ENCODE measurements at regions not wholly inside any gene's neighbourhood (a gene's known extent, or its start where the extent isn't known, plus 50 kb on each side); places are given as distances from the start of the nearest gene placed in this dataset.

DNA sequence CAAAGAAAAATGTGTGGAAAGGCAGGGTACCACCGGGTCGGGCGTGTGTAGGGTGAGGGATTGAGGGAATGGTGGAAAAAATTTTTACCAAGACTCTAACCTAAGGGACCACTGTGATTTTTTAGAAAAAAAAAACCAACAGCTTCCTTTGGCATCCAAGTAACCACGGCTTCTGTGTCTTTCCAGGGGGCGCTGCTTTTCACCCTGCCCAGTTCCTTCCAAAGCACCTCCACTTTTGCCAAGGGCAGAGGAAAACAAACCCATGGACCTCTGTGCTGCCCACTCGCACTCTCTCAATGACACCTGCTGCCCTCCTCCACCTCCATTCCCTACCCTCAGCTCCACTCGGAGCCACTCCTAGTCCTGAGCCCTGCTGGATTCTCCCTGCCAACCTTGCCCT, 381.0 kb downstream of the ENC1 start:
- DNase-seq (ENCODE audit: low read depth, low spot score), result no peak

DNA sequence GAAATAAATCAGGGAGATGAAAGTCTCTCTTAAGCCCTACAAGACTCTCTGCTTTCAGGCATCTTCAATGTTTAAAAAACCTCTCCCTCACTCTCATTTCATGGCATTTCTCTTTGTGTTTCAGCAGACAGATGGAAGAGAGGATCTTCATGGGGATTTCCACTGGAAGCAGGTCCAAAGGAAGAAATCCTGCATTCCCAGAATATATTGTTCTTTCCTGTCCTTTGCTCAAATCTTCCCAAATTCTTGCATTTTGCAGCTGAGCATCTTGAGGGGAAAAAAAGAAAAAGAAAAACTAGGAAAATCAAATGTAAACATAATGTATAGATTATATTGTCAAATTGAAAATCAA, 382.2 kb downstream of the ENC1 start:
- DNase-seq (ENCODE audit: low read depth, low spot score), result no peak

- no peak for DNase-seq (ENCODE audit: low read depth, low spot score)
Measured at GRCh38 chr5:74257645-74258313, 382.7 kb downstream of the ENC1 start.

DNA sequence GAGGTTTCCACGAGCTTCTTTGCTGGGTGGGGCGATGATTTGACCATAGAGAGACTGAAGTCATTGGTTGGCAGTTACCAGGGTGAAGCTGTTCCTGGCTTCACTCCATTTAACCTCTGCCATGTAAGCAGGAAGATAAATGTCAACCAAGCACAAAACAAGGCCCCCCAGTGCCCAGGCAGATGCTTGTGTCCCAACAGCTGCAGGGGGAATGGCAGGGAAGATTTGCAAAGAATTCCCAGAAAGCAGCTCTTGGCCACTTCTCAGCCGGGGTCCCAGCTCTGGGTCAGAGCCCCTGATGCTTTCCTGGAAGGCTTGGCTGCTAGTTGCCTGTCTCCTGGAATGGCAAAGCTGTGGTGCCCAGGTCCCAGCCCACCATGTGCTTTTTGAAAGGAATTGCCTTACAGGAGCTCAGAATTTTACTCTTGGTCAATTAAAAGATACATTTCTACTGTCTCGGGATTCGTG, 383.4 kb downstream of the ENC1 start:
- DNase-seq (ENCODE audit: low read depth, low spot score), result no peak

GRCh38 chr5:74255692-74256392, 384.7 kb downstream of the ENC1 start:
- no peak for DNase-seq (ENCODE audit: low read depth, low spot score)

DNA sequence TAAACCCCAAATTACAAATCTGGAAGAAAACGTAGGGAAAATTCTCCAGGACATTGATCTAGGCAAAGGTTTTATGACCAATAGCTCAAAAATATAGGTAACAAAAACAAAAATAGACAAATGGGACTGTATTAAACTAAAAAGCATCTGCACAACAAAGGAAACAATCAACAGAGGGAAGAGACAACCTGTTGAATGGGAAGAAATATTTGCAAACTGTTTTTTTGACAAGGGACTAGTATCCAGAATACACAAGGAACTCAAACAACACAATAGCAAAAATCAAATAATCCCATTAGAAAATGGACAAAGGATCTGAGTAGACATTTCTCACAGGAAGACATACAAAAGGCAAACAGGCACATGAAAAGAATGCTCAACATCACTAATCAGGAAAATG, 386.3 kb downstream of the ENC1 start:
- DNase-seq (ENCODE audit: low read depth, low spot score), result no peak

DNA sequence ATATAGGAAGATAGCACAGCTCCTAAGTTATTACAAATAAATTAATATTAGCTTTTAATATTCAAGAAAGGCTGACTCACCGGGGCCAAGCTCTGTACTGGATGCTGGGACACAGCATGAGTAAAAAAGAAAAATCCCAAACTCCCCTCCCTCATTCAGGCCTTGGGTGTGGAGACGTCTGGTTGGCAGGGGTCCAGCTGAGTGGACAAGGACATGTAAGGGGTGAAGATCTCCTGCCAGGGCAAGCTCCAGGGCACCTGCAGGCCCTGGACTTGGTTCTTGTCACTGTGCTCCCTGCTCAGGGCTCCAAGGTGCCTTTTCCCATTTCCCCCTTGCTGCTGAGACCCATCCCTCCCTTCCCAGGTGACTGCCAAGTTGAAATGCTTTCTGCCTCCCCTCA, 388.5 kb downstream of the ENC1 start:
- DNase-seq (ENCODE audit: low read depth, low spot score), result no peak

DNA sequence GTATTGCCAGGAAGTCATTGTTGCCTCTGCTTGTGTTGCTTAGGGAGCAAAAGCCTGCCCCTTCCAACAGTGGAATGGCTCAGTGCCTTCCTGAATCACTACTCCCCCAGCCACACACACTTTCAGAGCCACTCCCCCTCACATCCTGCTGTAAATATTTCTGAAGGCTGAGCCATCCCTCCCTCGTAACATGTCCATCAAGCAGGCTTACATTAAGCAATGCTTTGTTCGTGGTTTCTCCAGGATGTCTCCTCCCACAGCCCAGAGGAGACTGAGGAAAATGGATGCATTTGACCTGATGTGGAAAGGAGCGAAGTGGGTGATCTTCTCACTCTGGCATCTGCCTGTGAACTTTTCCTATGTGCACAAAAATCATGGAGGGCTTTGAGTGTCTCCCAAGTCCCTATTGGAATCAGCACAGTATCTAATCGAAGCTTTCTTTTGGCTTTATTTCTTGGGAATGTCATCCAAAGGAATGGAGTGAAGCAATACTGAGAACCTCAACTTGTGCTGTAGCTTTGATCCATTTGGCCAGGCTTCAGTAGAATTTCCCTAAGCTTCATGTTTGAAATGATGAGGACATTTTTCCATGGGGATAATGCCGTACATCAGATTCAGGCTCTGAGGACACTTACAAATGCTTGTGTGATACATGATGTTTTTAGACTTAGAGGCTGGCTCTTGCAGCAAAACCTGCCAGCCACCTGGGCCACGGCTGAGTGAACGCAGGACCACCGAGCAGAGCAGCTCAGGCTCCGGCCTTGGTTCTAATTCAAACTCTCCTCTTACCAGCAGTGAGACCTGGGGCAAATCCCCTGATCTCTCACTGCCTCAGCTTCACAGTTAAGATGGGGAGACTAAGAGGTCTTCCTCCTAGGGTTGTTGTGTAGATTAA, 389.1 kb downstream of the ENC1 start:
- no peak for DNase-seq (ENCODE audit: low read depth, low spot score)

GRCh38 chr5:74250304-74251102, 390.0 kb downstream of the ENC1 start:
- DNase-seq (ENCODE audit: low read depth, low spot score), result no peak

- no peak for DNase-seq (ENCODE audit: low read depth, low spot score)
Measured at GRCh38 chr5:74248576-74248975, 392.0 kb downstream of the ENC1 start.

DNA sequence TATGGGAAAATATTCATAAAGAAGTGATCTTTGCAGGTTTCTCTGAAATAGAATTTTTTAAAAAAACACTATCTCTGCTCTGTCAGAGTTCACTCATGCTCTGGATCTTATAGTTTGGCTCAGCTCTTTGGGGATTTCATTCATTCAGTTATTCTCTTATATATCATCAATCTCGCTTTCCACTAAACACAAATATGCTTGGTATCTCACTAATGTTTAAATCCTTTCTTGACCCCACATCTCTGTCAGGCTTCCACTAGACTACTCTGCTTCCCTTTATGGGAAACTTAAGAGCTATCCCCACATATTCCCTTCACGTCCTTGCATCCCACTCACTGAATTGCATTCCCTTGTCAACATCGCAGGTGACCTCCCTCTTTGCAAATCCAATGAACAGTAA, 396.1 kb downstream of the ENC1 start:
- no peak for DNase-seq (ENCODE audit: low read depth, low spot score)

DNA sequence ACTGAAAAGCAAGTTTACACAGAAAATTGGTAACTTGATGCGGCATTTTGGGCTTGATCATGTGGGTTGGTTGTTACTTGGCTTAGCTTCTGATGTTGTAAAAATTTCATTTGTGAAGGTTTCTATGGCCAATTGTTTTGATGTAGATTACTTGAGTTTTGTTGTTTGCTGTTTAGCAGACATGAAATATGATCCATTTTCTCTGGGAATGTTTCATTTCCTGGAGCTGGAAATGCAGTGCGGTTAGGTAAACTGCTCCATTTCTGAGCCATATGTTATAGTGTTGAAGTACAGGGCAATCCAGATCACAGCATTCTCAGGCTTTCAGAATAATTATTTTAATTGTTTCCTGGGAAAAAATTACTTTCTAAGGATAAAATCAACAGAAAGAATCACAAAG, 396.9 kb downstream of the ENC1 start:
- DNase-seq (ENCODE audit: low read depth, low spot score), result no peak

GRCh38 chr5:74242516-74242915, 398.0 kb downstream of the ENC1 start:
- DNase-seq (ENCODE audit: low read depth, low spot score), result no peak

DNA sequence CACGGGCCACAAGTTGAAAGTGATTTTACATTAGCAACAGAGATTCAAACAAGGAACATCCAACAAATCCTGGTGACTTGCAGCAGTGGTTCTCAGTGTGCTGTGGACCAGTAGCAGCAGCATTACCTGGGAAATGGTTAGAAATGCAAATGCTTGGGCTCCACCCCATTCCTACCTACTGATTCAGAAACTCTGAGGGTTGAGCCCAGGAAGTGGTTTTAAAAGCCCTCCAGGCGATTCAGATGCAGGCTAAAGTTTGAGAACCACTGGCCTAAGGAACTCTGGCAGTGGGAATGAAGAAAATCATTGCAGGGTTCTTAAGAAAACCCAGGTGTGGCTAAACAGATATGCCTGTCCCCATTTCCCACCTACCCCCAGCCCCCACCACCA, 398.8 kb downstream of the ENC1 start:
- no peak for DNase-seq (ENCODE audit: low read depth, low spot score)

DNA sequence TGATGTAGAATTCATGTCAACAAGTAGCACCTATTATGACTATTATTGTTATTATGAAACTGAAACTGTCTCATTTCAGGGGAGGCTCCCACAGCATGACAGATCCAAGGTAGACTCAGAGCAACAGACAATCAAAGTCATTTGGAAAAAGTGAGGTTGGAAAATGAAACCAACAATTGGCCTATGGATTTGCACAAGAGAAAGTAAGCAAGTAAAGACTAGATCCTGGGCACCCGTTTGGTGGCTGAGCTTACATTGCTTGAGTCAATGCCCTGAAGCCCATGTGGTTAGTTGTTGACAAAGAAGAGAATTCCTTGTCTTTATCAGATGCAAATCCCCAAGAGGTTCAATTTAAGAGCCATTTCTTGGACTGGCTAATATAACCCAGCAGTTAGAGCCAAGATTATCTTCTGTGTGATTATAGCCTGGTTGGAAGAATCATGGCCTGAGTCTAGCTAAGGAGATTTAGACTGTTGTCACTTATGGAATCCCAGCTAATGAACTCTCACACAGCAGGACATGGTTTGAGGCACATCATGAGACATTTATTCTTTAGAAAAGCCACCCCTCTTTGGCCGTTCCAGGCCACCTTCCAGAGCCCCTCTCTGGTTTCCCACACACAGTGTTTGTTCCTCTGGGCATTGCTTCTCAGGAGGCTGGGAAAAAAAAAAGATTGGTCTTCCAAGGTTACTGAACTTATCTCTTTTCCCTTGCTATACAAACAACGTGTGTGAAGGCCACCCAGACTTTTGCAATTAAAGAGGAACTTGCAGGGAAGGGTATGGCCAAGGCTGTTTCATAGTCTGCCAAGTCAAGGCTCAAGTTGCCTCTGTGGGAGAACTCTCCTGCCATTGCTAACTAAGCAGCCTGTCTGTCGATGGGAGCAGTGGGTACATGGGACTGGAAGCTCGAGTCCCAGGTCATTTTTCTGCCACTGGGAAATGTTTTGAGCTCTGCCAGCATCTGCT, 399.5 kb downstream of the ENC1 start:
- DNase-seq (ENCODE audit: low read depth, low spot score), result no peak

DNA sequence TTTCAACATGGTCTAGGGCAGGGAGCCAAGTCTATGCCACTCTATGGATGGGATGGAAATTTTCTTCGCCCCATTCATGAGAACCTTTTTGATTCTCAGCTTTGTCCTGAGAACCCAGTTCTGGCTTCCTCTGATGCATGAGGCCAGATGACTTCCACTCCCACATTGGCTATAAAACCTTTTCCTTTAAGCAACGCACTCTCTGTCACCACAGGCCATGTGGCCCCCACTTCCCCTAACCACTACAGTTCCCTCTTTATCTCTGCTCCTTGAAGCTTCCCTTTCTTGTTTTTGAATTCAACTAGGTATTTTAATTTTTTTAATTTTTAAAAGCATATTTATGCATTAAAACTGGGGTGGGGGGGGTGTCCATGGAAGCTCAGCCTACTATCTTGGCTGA, 401.3 kb downstream of the ENC1 start:
- DNase-seq (ENCODE audit: low read depth, low spot score), result no peak

DNA sequence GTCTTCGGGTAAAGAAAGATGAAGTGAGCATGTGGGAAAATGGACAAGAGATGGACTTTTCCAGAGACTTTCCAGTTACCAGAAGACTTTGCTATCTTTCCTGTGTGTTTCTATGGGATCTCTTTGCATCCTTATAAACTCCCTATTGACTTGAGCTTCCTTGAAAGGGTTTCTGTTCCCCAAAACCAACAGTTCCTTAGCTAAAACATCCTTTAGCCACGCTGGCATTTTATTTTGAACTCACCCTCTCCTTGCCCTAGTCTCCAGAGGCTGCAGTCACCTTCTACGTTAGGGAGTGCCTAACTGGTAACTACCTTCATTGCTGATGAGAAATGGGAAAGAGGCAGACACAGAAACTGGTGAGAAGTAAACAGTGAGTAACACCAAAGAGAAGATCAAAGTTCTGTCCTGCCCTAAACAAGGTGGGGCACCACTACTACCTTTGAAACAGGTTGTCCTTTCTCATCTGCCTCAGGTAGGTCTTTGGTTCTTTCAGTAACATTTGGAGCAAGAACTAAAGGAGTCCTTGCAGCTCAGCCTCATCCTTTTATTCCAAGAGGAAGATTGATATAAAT, 402.9 kb downstream of the ENC1 start:
- no peak for DNase-seq (ENCODE audit: low read depth, low spot score)

- no peak for DNase-seq (ENCODE audit: low read depth, low spot score)
Measured at GRCh38 chr5:74235552-74235951, 405.0 kb downstream of the ENC1 start.

GRCh38 chr5:74233571-74233970, 407.0 kb downstream of the ENC1 start:
- no peak for DNase-seq (ENCODE audit: low read depth, low spot score)

- no peak for DNase-seq (ENCODE audit: low read depth, low spot score)
Measured at GRCh38 chr5:74233091-74233490, 407.4 kb downstream of the ENC1 start.

Measured in brain pericyte (primary cell).